ENCODE measurements at regions not wholly inside any gene's neighbourhood (a gene's known extent, or its start where the extent isn't known, plus 50 kb on each side); places are given as distances from the start of the nearest gene placed in this dataset.
A peak's percentile ranks its signal among the peaks of the same experiment; 100 is the strongest.

DNA sequence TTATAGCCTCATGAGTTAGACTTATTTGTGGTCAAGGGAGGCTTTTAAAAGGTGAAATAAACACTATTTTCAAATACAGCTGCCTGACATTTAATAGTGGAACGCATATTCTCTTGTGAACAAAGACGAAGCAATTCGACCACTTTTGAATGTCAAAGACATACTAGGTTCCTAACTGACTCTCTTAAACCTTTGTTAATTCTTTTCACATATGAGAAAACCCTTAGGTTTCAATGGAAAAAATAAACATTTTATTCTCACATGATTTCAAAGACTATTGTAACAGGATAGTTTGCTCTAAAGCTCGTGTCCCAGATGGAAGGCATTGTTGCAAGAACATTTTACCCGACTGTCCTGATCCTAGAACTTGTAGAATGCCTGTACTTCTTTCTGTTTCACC, 74.8 kb upstream of the BOC start:
- Histone ChIP-seq H4K20me1 (ENCODE audit: insufficient read depth) (no peaks in the 10 kb centered on the region), H3K9me3 (ENCODE audit: low read depth) (peaks cover 4% of the 10 kb centered on the region), H3K36me3 (ENCODE audit: low read depth) (no peaks in the 10 kb centered on the region), H3K27me3 (replicated peaks; ENCODE audit: insufficient read depth) (no peaks in the 10 kb centered on the region), H3K27ac (no peak overlapping the region), H3K4me1 (ENCODE audit: insufficient read depth) (peaks cover 7% of the 10 kb centered on the region; the same call in 1 of the 2 replicates), H3K9me2 (ENCODE audit: insufficient read depth) (no peaks in the 10 kb centered on the region), H3F3A (ENCODE audit: insufficient read depth) (peaks cover 11% of the 10 kb centered on the region; the same call in 1 of the 2 replicates), H3K4me2 (ENCODE audit: unreplicated experiment) (no peak overlapping the region), H3K9ac (no peak overlapping the region), H2AFZ (no peak overlapping the region), H3K4me3 (no peak overlapping the region), H3K79me2 (ENCODE audit: insufficient read depth) (no peaks in the 10 kb centered on the region)
- in situ Hi-C loops (cut with MboI), result no loop called here
- no peak for DNase-seq
- WGBS, 2 experiments (ENCODE audit: low coverage in 1 of 2, low lambda C conversion rate in 2 of 2, missing lambda C conversion rate in 2 of 2), result 89 to 94% methylated on average over 5 of the region's 5 CpGs
- TF ChIP-seq EZH2 (IDR thresholded peaks at IDR 0.05; ENCODE audit: insufficient read depth, poor library complexity, severe bottlenecking) (no peak), EZH2phosphoT487 (IDR thresholded peaks at IDR 0.05; ENCODE audit: insufficient read depth, low read depth) (no peak)

DNA sequence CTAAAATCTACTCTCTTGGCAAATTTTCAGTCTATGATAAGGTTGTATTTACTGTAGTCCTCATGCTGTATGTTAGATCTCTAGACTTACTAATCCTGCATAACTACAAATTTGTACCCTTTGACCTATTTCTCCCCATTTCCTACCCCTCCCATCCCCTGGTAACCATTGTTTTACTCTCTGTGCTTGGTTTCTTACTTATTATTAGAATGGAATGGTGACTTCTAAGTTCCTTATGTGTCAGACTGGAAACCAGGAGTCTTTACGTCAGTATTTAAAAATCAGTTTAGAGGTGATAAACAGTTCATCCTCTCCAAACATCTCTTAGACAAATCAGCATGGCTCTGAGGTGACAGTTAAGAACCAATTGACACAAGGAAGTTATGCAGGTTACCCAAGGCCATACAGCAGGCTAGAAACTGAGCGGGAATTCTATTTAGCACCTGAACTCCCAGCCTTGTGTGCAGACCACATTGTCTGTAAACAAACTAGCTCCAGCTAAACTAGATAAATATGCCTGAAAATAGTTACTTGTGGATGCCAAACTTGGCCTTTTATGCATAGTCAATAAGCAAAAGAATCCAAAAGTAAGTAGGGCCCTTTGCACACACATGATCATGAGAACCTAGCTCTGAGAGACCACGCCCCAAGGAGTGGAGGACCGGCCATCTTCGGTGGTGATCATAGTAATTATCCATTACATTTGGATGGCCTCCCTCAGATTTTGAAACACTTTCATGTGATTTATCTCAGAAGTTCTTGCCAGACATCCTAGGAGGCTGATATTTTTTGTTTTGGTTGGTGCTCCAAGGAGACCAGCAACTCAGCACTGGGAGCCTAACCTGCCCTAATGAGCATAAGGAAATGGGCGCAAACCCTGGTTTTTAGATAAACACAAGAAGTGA, 72.3 kb upstream of the BOC start:
- Histone ChIP-seq H3K9me3 (ENCODE audit: low read depth) (peaks cover 4% of the 10 kb centered on the region), H3K27ac (no peak overlapping the region), H3K4me2 (ENCODE audit: unreplicated experiment) (no peak overlapping the region), H3K27me3 (replicated peaks; ENCODE audit: insufficient read depth) (no peaks in the 10 kb centered on the region), H3K4me1 (ENCODE audit: insufficient read depth) (no peaks in the 10 kb centered on the region), H3K9me2 (ENCODE audit: insufficient read depth) (no peaks in the 10 kb centered on the region), H4K20me1 (ENCODE audit: insufficient read depth) (no peaks in the 10 kb centered on the region), H3K9ac (no peak overlapping the region), H3F3A (ENCODE audit: insufficient read depth) (no peaks in the 10 kb centered on the region), H3K36me3 (ENCODE audit: low read depth) (no peaks in the 10 kb centered on the region), H3K4me3 (no peak overlapping the region), H3K79me2 (ENCODE audit: insufficient read depth) (no peaks in the 10 kb centered on the region), H2AFZ (no peak overlapping the region)
- no peak for TF ChIP-seq EZH2 (IDR thresholded peaks at IDR 0.05; ENCODE audit: insufficient read depth, poor library complexity, severe bottlenecking)
- no peak for TF ChIP-seq EZH2phosphoT487 (IDR thresholded peaks at IDR 0.05; ENCODE audit: insufficient read depth, low read depth)
- DNase-seq, result no peak
- in situ Hi-C loops (cut with MboI), result no loop called here
- WGBS, 2 experiments (ENCODE audit: low coverage in 1 of 2, low lambda C conversion rate in 2 of 2, missing lambda C conversion rate in 2 of 2), result 57% methylated on average over 6 of the region's 6 CpGs

DNA sequence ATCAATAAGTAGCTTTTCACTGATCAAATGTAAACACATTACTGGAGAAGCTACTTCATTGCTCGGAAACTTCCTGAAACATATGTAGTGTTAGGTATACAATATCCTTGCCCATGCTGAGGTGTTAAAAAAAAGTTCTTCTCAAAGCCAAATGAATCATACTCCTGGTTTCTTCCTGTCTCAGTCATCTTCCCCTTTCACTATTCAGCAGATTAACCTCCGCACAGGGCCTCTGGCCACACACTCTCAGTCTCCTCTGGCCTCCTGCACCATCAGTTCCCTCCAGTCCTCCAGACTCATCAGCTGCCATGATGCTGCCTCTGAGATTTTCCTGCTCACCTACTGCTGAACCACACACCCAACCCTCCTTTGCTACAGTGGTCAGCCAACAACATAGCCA, 70.5 kb upstream of the BOC start:
- TF ChIP-seq EZH2 (IDR thresholded peaks at IDR 0.05; ENCODE audit: insufficient read depth, poor library complexity, severe bottlenecking) (no peak), EZH2phosphoT487 (IDR thresholded peaks at IDR 0.05; ENCODE audit: insufficient read depth, low read depth) (no peak)
- no peaks in the 10 kb centered on the region for H3K4me1 ChIP-seq (ENCODE audit: insufficient read depth)
- no peaks in the 10 kb centered on the region for H3K27me3 ChIP-seq (replicated peaks; ENCODE audit: insufficient read depth)
- H3K4me2 ChIP-seq (ENCODE audit: unreplicated experiment), result no peak overlapping the region
- peak; percentile 49 for DNase-seq
- no peaks in the 10 kb centered on the region for H3F3A ChIP-seq (ENCODE audit: insufficient read depth)
- H4K20me1 ChIP-seq (ENCODE audit: insufficient read depth), result no peaks in the 10 kb centered on the region
- in situ Hi-C loops (cut with MboI), result no loop called here
- H3K9me3 ChIP-seq (ENCODE audit: low read depth), result peaks cover 4% of the 10 kb centered on the region
- H3K4me3 ChIP-seq, result no peak overlapping the region
- H2AFZ ChIP-seq, result no peak overlapping the region
- no peaks in the 10 kb centered on the region for H3K36me3 ChIP-seq (ENCODE audit: low read depth)
- no peak overlapping the region for H3K9ac ChIP-seq
- no peaks in the 10 kb centered on the region for H3K79me2 ChIP-seq (ENCODE audit: insufficient read depth)
- H3K9me2 ChIP-seq (ENCODE audit: insufficient read depth), result no peaks in the 10 kb centered on the region
- H3K27ac ChIP-seq, result no peak overlapping the region
- 73 to 90% methylated on average over 2 of the region's 2 CpGs for WGBS, 2 experiments (ENCODE audit: low coverage in 1 of 2, low lambda C conversion rate in 2 of 2, missing lambda C conversion rate in 2 of 2)

DNA sequence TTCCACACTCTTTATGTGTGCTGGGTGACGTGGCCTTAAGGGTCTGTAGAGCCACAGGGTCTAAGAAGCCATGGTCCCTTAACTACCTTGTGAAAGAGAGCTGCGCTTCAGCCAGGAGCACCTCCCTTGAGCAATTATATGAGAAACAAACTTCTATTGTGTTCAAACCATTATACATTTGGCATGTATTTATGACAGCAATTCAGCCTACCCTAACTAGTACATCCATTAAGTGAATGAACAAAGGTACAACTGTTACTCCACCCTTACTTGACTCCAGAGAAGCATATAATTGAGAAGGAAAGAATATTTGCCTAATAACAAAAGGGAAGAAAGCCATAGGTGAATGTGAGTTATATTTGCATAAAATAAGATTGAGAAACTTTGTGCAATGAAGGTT, 69.8 kb upstream of the BOC start:
- no peaks in the 10 kb centered on the region for H4K20me1 ChIP-seq (ENCODE audit: insufficient read depth)
- H3K4me3 ChIP-seq, result no peak overlapping the region
- DNase-seq, result no peak
- H3K27ac ChIP-seq, result no peak overlapping the region
- no peak overlapping the region for H3K9ac ChIP-seq
- peaks cover 4% of the 10 kb centered on the region for H3K9me3 ChIP-seq (ENCODE audit: low read depth)
- in situ Hi-C loops (cut with MboI), result no loop called here
- 86 to 88% methylated on average over 2 of the region's 2 CpGs for WGBS, 2 experiments (ENCODE audit: low coverage in 1 of 2, low lambda C conversion rate in 2 of 2, missing lambda C conversion rate in 2 of 2)
- H3K27me3 ChIP-seq (replicated peaks; ENCODE audit: insufficient read depth), result no peaks in the 10 kb centered on the region
- no peaks in the 10 kb centered on the region for H3K36me3 ChIP-seq (ENCODE audit: low read depth)
- H3K79me2 ChIP-seq (ENCODE audit: insufficient read depth), result no peaks in the 10 kb centered on the region
- no peak overlapping the region for H2AFZ ChIP-seq
- H3F3A ChIP-seq (ENCODE audit: insufficient read depth), result no peaks in the 10 kb centered on the region
- H3K9me2 ChIP-seq (ENCODE audit: insufficient read depth), result no peaks in the 10 kb centered on the region
- TF ChIP-seq EZH2 (IDR thresholded peaks at IDR 0.05; ENCODE audit: insufficient read depth, poor library complexity, severe bottlenecking), result no peak
- no peak for TF ChIP-seq EZH2phosphoT487 (IDR thresholded peaks at IDR 0.05; ENCODE audit: insufficient read depth, low read depth)
- no peaks in the 10 kb centered on the region for H3K4me1 ChIP-seq (ENCODE audit: insufficient read depth)
- H3K4me2 ChIP-seq (ENCODE audit: unreplicated experiment), result no peak overlapping the region

Data from GM23248 (cell line).